ENCODE measurements at regions not wholly inside any gene's neighbourhood (a gene's known extent, or its start where the extent isn't known, plus 50 kb on each side); places are given as distances from the start of the nearest gene placed in this dataset.

- no peak for TF ChIP-seq POLR2A (IDR thresholded peaks at IDR 0.05)
- no peak for TF ChIP-seq CTCF (IDR thresholded peaks at IDR 0.05)
Measured at GRCh38 chr16:62583414-62583813, 547.2 kb upstream of the CDH8 start.
